HL-60/S4 treated with retinoic acid at 250 ng/mL for 4 days and 3 days (cell line): ENCODE measurements at regions not wholly inside any gene's neighbourhood (a gene's known extent, or its start where the extent isn't known, plus 50 kb on each side); places are given as distances from the start of the nearest gene placed in this dataset.

Source experiments
- in situ Hi-C: fragments of 300-500 bp; cut with MboI; formaldehyde crosslinking; loops from 2 replicates; pipeline ENCODE4 v1.7.0; 2022; ENCODE audit warnings: low sequenced_read_pairs

GRCh38 chr2:219987830-219988229 is 360.4 kb downstream of the SLC4A3 start:
- in situ Hi-C loops: no loop called here

GRCh38 chr2:219989744-219990143 is 362.3 kb downstream of the SLC4A3 start:
- in situ Hi-C loops: no loop called here

GRCh38 chr2:219991116-219991515 is 363.7 kb downstream of the SLC4A3 start:
- in situ Hi-C loops: no loop called here

GRCh38 chr2:219995399-219995798 is 368.0 kb downstream of the SLC4A3 start:
- in situ Hi-C loops: no loop called here

GRCh38 chr2:219995991-219996765 is 368.7 kb downstream of the SLC4A3 start:
- in situ Hi-C loops: no loop called here

GRCh38 chr2:219997341-219997851 is 370.0 kb downstream of the SLC4A3 start:
- in situ Hi-C loops: no loop called here

- in situ Hi-C loops: no loop called here
Observed at GRCh38 chr2:219998107-219998506, 370.7 kb downstream of the SLC4A3 start.

GRCh38 chr2:219998714-219999227 is 371.3 kb downstream of the SLC4A3 start:
- in situ Hi-C loops: no loop called here

GRCh38 chr2:220000080-220000479 is 372.6 kb downstream of the SLC4A3 start:
- in situ Hi-C loops: no loop called here

- in situ Hi-C loops: no loop called here
Observed at GRCh38 chr2:220000586-220000985, 373.2 kb downstream of the SLC4A3 start.

GRCh38 chr2:220001751-220002150 is 374.3 kb downstream of the SLC4A3 start:
- in situ Hi-C loops: no loop called here

GRCh38 chr2:220002251-220002650 is 374.8 kb downstream of the SLC4A3 start:
- in situ Hi-C loops: no loop called here

- in situ Hi-C loops: no loop called here
Observed at GRCh38 chr2:220002699-220003098, 375.3 kb downstream of the SLC4A3 start.

- in situ Hi-C loops: no loop called here
Observed at GRCh38 chr2:220005362-220005761, 377.9 kb downstream of the SLC4A3 start.

- in situ Hi-C loops: no loop called here
Observed at GRCh38 chr2:220006152-220006621, 378.8 kb downstream of the SLC4A3 start.

GRCh38 chr2:220011859-220012258 is 384.4 kb downstream of the SLC4A3 start:
- in situ Hi-C loops: no loop called here

GRCh38 chr2:220014961-220015360 is 387.5 kb downstream of the SLC4A3 start:
- in situ Hi-C loops: no loop called here

- in situ Hi-C loops: no loop called here
Observed at GRCh38 chr2:220015576-220015975, 388.1 kb downstream of the SLC4A3 start.

GRCh38 chr2:220025207-220025606 is 397.8 kb downstream of the SLC4A3 start:
- in situ Hi-C loops: no loop called here

- in situ Hi-C loops: no loop called here
Observed at GRCh38 chr2:220029013-220029412, 401.6 kb downstream of the SLC4A3 start.

- in situ Hi-C loops: no loop called here
Observed at GRCh38 chr2:220033546-220033945, 406.1 kb downstream of the SLC4A3 start.

GRCh38 chr2:220034426-220035130 is 407.1 kb downstream of the SLC4A3 start:
- in situ Hi-C loops: no loop called here
